ENCODE measurements at regions not wholly inside any gene's neighbourhood (a gene's known extent, or its start where the extent isn't known, plus 50 kb on each side); places are given as distances from the start of the nearest gene placed in this dataset.

GRCh38 chr6:147637620-147638195 is 129.2 kb downstream of the SAMD5 start:
- DNase-seq, result no peak
- H3K27me3 ChIP-seq (ENCODE audit: control insufficient read depth in 2 of 2, insufficient read depth in 2 of 2, low read length in 2 of 2), result no peaks in the 10 kb centered on the region
- Mint-ChIP-seq H3K4me1 (no peaks in the 10 kb centered on the region), H3K27me3 (ENCODE audit: low read depth in 3 of 3) (no peaks in the 10 kb centered on the region), H3K27ac (no peak overlapping the region), H3K36me3 (no peaks in the 10 kb centered on the region), H3K4me3 (no peak overlapping the region), H3K9me3 (peaks cover 3 to 11% (median 9%) of the 10 kb centered on the region in 7 donors)
- H3K9me3 ChIP-seq (replicated peaks in 1 of 2; ENCODE audit: control insufficient read depth in 1 of 2, insufficient read depth in 1 of 2, low read length in 2 of 2), result peaks cover 0 to 3% of the 10 kb centered on the region in 2 donors
- no peaks in the 10 kb centered on the region for H4K20me1 ChIP-seq (ENCODE audit: insufficient read depth, low read length)
- no peaks in the 10 kb centered on the region for H3K4me1 ChIP-seq (ENCODE audit: control insufficient read depth in 1 of 2, insufficient read depth in 2 of 2, low read length in 2 of 2)
- no peak overlapping the region for H3K9ac ChIP-seq (ENCODE audit: insufficient read depth, low read length, poor library complexity, severe bottlenecking)
- no peak overlapping the region for H3K4me2 ChIP-seq (replicated peaks; ENCODE audit: extremely low read depth, low read length, poor library complexity, severe bottlenecking)
- no peaks in the 10 kb centered on the region for H3K79me2 ChIP-seq (ENCODE audit: insufficient read depth, low read length)
- no peaks in the 10 kb centered on the region for H3K36me3 ChIP-seq (replicated peaks in 1 of 2; ENCODE audit: control insufficient read depth in 1 of 2, insufficient read depth in 2 of 2, low read length in 2 of 2)
- no peak overlapping the region for H3K27ac ChIP-seq (ENCODE audit: low read depth in 1 of 2, low read length in 2 of 2)
- H3K4me3 ChIP-seq (replicated peaks in 1 of 3; ENCODE audit: low read depth in 2 of 3, low read length in 3 of 3), result no peak overlapping the region
- H2AFZ ChIP-seq (ENCODE audit: insufficient read depth, low read depth, low read length, poor library complexity, severe bottlenecking), result no peak overlapping the region
- WGBS (ENCODE audit: insufficient coverage), result no CpG with 5 or more reads among the region's 6 CpGs
- intact Hi-C loops (cut with micrococcal nuclease), result no loop called here
- TF ChIP-seq CTCF (IDR thresholded peaks at IDR 0.05), result no peak

GRCh38 chr6:147639279-147639678 is 130.8 kb downstream of the SAMD5 start:
- DNase-seq, result no peak
- no peaks in the 10 kb centered on the region for H3K36me3 ChIP-seq (replicated peaks in 1 of 2; ENCODE audit: control insufficient read depth in 1 of 2, insufficient read depth in 2 of 2, low read length in 2 of 2)
- Mint-ChIP-seq H3K27me3 (ENCODE audit: low read depth in 3 of 3) (peaks cover 0 to 2% (median 0%) of the 10 kb centered on the region in 3 donors), H3K27ac (no peak overlapping the region), H3K36me3 (no peaks in the 10 kb centered on the region), H3K9me3 (peaks cover 2 to 8% (median 5%) of the 10 kb centered on the region in 7 donors), H3K4me1 (no peaks in the 10 kb centered on the region), H3K4me3 (no peak overlapping the region)
- 100% methylated on average over 1 of the region's 3 CpGs for WGBS (ENCODE audit: insufficient coverage)
- intact Hi-C loops (cut with micrococcal nuclease), result no loop called here
- no peaks in the 10 kb centered on the region for H3K79me2 ChIP-seq (ENCODE audit: insufficient read depth, low read length)
- H3K4me1 ChIP-seq (ENCODE audit: control insufficient read depth in 1 of 2, insufficient read depth in 2 of 2, low read length in 2 of 2), result no peaks in the 10 kb centered on the region
- no peak overlapping the region for H3K4me3 ChIP-seq (replicated peaks in 1 of 3; ENCODE audit: low read depth in 2 of 3, low read length in 3 of 3)
- H3K27ac ChIP-seq (ENCODE audit: low read depth in 1 of 2, low read length in 2 of 2), result no peak overlapping the region
- no peaks in the 10 kb centered on the region for H3K27me3 ChIP-seq (ENCODE audit: control insufficient read depth in 2 of 2, insufficient read depth in 2 of 2, low read length in 2 of 2)
- no peak overlapping the region for H3K9ac ChIP-seq (ENCODE audit: insufficient read depth, low read length, poor library complexity, severe bottlenecking)
- no peak overlapping the region for H3K4me2 ChIP-seq (replicated peaks; ENCODE audit: extremely low read depth, low read length, poor library complexity, severe bottlenecking)
- no peak overlapping the region for H2AFZ ChIP-seq (ENCODE audit: insufficient read depth, low read depth, low read length, poor library complexity, severe bottlenecking)
- no peaks in the 10 kb centered on the region for H3K9me3 ChIP-seq (replicated peaks in 1 of 2; ENCODE audit: control insufficient read depth in 1 of 2, insufficient read depth in 1 of 2, low read length in 2 of 2)
- H4K20me1 ChIP-seq (ENCODE audit: insufficient read depth, low read length), result no peaks in the 10 kb centered on the region
- TF ChIP-seq CTCF (IDR thresholded peaks at IDR 0.05), result no peak
